Omental fat pad (tissue), 3 donors: ENCODE measurements at regions not wholly inside any gene's neighbourhood (a gene's known extent, or its start where the extent isn't known, plus 50 kb on each side); places are given as distances from the start of the nearest gene placed in this dataset.

Source experiments
- ATAC-seq: fragments of 150-250 bp; one replicate; pipeline ENCODE4 v1.9.1; 2016; ENCODE audit warnings: mild to moderate bottlenecking, moderate library complexity; ENCODE audit not compliant: low FRiP score
- DNase-seq: peaks from one replicate; pipeline ENCODE4 v3.0.0-alpha.2; 2019; ENCODE audit warnings: low spot score
- CTCF ChIP-seq, 3 donors: fragments of 450-650 bp; IDR thresholded peaks; one replicate each; pipeline ENCODE4 v1.5.1; 2016 to 2017; ENCODE audit warnings: antibody characterized with exemption in 3 of 3, mild to moderate bottlenecking in 3 of 3, moderate library complexity in 2 of 3

DNA sequence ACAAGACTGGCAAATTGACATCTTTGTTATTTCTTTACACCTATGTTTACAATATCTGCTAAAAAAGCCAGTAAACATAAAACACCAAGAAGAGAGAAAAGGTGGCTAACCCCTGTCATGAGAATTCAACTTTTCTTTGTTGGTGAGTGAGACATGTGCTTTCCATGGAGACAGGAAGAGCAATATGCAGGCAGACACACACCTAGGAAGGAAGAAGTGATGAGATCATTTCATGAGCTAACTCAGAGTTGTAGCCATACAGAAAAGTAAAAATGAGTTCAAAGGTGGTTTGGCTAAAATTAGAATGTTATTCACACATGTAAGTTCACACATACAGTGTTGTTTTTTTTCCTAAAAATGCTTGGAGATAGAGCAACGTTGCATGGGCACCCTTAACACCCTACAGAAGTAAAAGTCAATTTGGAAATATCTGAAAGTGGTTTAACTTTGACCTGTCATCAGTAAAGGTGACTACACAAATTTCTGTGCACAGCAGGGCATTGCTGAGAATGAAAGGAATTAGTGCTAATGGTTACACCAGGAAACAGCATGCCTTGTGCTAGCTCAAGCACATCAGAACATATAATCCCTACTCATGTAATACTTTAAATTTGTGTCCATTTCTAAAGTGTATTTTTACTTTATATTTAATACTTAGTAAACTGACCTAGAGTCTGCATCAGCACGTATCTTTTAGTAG, 557.6 kb downstream of the CBLN2 start:
- ATAC-seq (no peak), DNase-seq (no peak)
- no peak for TF ChIP-seq CTCF (IDR thresholded peaks at IDR 0.05)

- ATAC-seq (no peak), DNase-seq (no peak)
- no peak for TF ChIP-seq CTCF (IDR thresholded peaks at IDR 0.05)
Observed at GRCh38 chr18:71976744-71977143, 567.4 kb downstream of the CBLN2 start.

- TF ChIP-seq CTCF (IDR thresholded peaks at IDR 0.05): no peak
- no peak for DNase-seq
- no peak for ATAC-seq
Observed at GRCh38 chr18:71966791-71967190, 577.4 kb downstream of the CBLN2 start.

- DNase-seq: no peak
- TF ChIP-seq CTCF (IDR thresholded peaks at IDR 0.05): no peak
- no peak for ATAC-seq
Observed at GRCh38 chr18:71958605-71959004, 585.5 kb downstream of the CBLN2 start.

DNA sequence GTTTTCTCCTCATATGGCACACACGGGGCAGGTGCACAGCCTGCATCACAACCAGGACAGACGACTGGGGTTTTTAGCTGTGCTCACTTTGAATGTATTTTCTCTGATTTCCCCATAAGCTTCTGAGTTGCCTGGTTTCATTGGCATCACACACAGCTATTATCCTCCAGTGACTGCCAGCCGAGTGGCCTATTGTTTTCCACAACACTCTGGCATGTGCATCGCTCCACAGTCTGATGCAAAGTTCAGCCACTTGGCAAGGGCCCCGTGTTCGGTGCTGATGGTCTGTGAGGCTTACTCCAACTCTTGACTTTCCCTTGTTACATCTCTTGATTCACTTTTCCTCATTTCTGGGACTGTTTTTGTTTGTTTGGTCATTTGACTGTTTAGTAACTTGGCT, 593.1 kb downstream of the CBLN2 start:
- ATAC-seq (no peak), DNase-seq (no peak)
- TF ChIP-seq CTCF (IDR thresholded peaks at IDR 0.05): no peak

DNA sequence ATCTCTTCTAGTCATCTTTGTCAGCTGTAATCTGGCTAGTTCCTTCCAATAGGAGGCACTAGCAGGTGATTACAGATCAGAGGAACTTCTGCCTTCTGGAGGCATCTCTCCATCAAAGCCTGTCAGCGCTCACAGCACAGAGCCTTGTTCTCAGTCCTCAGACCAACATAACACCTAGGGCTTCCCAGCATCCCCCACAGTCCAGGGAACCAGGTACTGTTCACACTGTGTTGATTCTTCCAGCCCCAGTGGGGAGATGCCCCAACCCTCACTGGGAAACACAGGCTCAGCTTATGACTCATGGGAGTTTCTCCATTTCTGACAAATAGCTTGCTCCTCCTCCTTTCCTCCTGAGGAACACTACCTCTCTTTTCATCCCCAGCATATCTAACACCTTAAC, 601.7 kb downstream of the CBLN2 start:
- DNase-seq (no peak), ATAC-seq (no peak)
- no peak for TF ChIP-seq CTCF (IDR thresholded peaks at IDR 0.05)

DNA sequence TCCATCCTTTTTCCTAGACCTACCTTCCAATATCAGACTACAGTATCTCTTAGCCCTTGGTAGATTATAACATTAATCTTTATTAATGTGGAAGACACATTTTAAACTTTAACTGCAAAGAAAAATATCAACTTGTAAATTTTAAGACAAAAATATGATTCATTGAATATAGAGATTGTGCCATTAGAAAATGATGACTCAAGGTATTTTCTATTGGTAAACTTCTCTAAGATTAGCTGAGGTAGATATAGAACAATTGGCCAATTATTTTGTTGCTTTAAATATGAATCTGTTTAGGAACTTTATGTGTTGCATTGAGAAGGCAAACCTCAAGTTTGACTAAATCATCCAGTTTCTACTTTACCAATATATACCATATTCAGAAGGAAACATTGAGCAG, 604.7 kb downstream of the CBLN2 start:
- ATAC-seq (no peak), DNase-seq (no peak)
- TF ChIP-seq CTCF (IDR thresholded peaks at IDR 0.05): no peak
